H9 (cell line): ENCODE measurements at regions not wholly inside any gene's neighbourhood (a gene's known extent, or its start where the extent isn't known, plus 50 kb on each side); places are given as distances from the start of the nearest gene placed in this dataset.

Experiments used
- DNase-seq: peaks from one replicate; pipeline ENCODE4 v3.0.0-alpha.2; 2017
- H2AFZ ChIP-seq: one replicate; pipeline ENCODE4 v1.6.1; 2013; ENCODE audit warnings: mild to moderate bottlenecking, low read length, control low read depth, moderate library complexity
- H2AK5ac ChIP-seq: 2 replicates; pipeline ENCODE4 v1.6.1; 2013; ENCODE audit warnings: low read length, control low read depth, mixed read lengths; ENCODE audit not compliant: insufficient read length
- H2BK120ac ChIP-seq: one replicate; pipeline ENCODE4 v1.6.1; 2013; ENCODE audit warnings: low read depth, mild to moderate bottlenecking, low read length, control low read depth, inconsistent platforms; ENCODE audit not compliant: poor library complexity, severe bottlenecking
- H2BK12ac ChIP-seq: 2 replicates; pipeline ENCODE4 v1.6.1; 2013; ENCODE audit warnings: low read length, control low read depth, mixed read lengths, low read depth; ENCODE audit not compliant: insufficient read length
- H2BK15ac ChIP-seq: 2 replicates; pipeline ENCODE4 v1.6.1; 2013; ENCODE audit warnings: low read depth, low read length, control low read depth
- H2BK20ac ChIP-seq: one replicate; pipeline ENCODE4 v1.6.1; 2013; ENCODE audit warnings: low read depth, mild to moderate bottlenecking, low read length, control low read depth, inconsistent platforms; ENCODE audit not compliant: poor library complexity, severe bottlenecking
- H2BK5ac ChIP-seq: 2 replicates; pipeline ENCODE4 v1.6.1; 2013; ENCODE audit warnings: low read length, control low read depth, mixed read lengths; ENCODE audit not compliant: insufficient read length
- H3K14ac ChIP-seq: 2 replicates; pipeline ENCODE4 v1.6.1; 2013; ENCODE audit warnings: low read length, control low read depth; ENCODE audit not compliant: insufficient read depth
- H3K18ac ChIP-seq: 2 replicates; pipeline ENCODE4 v1.6.1; 2013; ENCODE audit warnings: low read depth, mild to moderate bottlenecking, mixed read lengths, low read length, control low read depth; ENCODE audit not compliant: insufficient read length
- H3K23ac ChIP-seq: 2 replicates; pipeline ENCODE4 v1.6.1; 2013; ENCODE audit warnings: low read length, control low read depth, mixed read lengths, low read depth; ENCODE audit not compliant: insufficient read length
- H3K23me2 ChIP-seq: 2 replicates; pipeline ENCODE4 v1.6.1; 2013; ENCODE audit warnings: low read depth, mild to moderate bottlenecking, mixed read lengths, low read length, control low read depth; ENCODE audit not compliant: insufficient read length, poor library complexity, severe bottlenecking
- H3K27ac ChIP-seq: 2 replicates; pipeline ENCODE4 v1.5.1; 2013; ENCODE audit warnings: low read length, control low read depth, mixed read lengths, low read depth; ENCODE audit not compliant: insufficient read length
- H3K27me3 ChIP-seq: 2 replicates; pipeline ENCODE4 v1.6.1; 2013; ENCODE audit warnings: low read length, control low read depth, inconsistent platforms; ENCODE audit not compliant: insufficient read depth
- H3K4ac ChIP-seq: 2 replicates; pipeline ENCODE4 v1.6.1; 2013; ENCODE audit warnings: low read depth, mild to moderate bottlenecking, control low read depth, inconsistent platforms, low read length, moderate library complexity
- H3K4me1 ChIP-seq: 2 replicates; pipeline ENCODE4 v1.6.1; 2013; ENCODE audit warnings: low read length, control low read depth, inconsistent platforms; ENCODE audit not compliant: insufficient read depth
- H3K4me2 ChIP-seq: 2 replicates; pipeline ENCODE4 v1.6.1; 2013; ENCODE audit warnings: low read length, control low read depth, mixed read lengths; ENCODE audit not compliant: insufficient read length, insufficient read depth
- H3K56ac ChIP-seq: 2 replicates; pipeline ENCODE4 v1.6.1; 2013; ENCODE audit warnings: low read depth, mild to moderate bottlenecking, mixed read lengths, low read length, control low read depth; ENCODE audit not compliant: insufficient read length
- H3K79me1 ChIP-seq: 2 replicates; pipeline ENCODE4 v1.6.1; 2013; ENCODE audit warnings: low read depth, mild to moderate bottlenecking, moderate library complexity, low read length, control low read depth, inconsistent platforms; ENCODE audit not compliant: insufficient read depth, poor library complexity, severe bottlenecking
- H3K79me2 ChIP-seq: 2 replicates; pipeline ENCODE4 v1.6.1; 2013; ENCODE audit warnings: low read length, control low read depth, inconsistent platforms; ENCODE audit not compliant: insufficient read depth
- H3K9ac ChIP-seq: 2 replicates; pipeline ENCODE4 v1.6.1; 2013; ENCODE audit warnings: low read length, control low read depth, mixed read lengths; ENCODE audit not compliant: insufficient read length; ENCODE audit errors: extremely low read depth
- H3K9me3 ChIP-seq: one replicate; pipeline ENCODE4 v1.6.1; 2013; ENCODE audit warnings: low read depth, low read length, inconsistent platforms; ENCODE audit not compliant: control insufficient read depth
- H3T11ph ChIP-seq: one replicate; pipeline ENCODE4 v1.6.1; 2013; ENCODE audit warnings: mild to moderate bottlenecking, low read length, control low read depth, inconsistent platforms
- H4K20me1 ChIP-seq: one replicate; pipeline ENCODE4 v1.6.1; 2013; ENCODE audit not compliant: control insufficient read depth, insufficient read length, insufficient read depth
- H4K5ac ChIP-seq: 2 replicates; pipeline ENCODE4 v1.6.1; 2013; ENCODE audit warnings: low read depth, mild to moderate bottlenecking, mixed read lengths, low read length, control low read depth; ENCODE audit not compliant: insufficient read length
- H4K8ac ChIP-seq: replicated peaks from 2 replicates; pipeline ENCODE4 v1.6.1; 2013; ENCODE audit warnings: low read length, control low read depth, mixed read lengths, low read depth; ENCODE audit not compliant: insufficient read length
- H4K91ac ChIP-seq: 2 replicates; pipeline ENCODE4 v1.6.1; 2013; ENCODE audit warnings: low read depth, mild to moderate bottlenecking, moderate library complexity, mixed read lengths, low read length, control low read depth; ENCODE audit not compliant: insufficient read length
- H3K27ac Mint-ChIP-seq, 3 experiments: 2 replicates in 2 of 3; 3 replicates in 1 of 3; pipeline ENCODE4 v1.8.0; 2020 to 2021; ENCODE audit warnings: mixed read lengths in 3 of 3, mild to moderate bottlenecking in 1 of 3, moderate library complexity in 1 of 3
- H3K27me3 Mint-ChIP-seq: 2 replicates; pipeline ENCODE4 v1.8.0; 2021; ENCODE audit warnings: low read depth, mild to moderate bottlenecking, moderate library complexity, mixed read lengths
- H3K36me3 Mint-ChIP-seq, 3 experiments: 2 replicates in 2 of 3; 3 replicates in 1 of 3; pipeline ENCODE4 v1.8.0; 2020 to 2021; ENCODE audit warnings: low read depth in 3 of 3, mixed read lengths in 3 of 3; ENCODE audit not compliant: insufficient read depth in 1 of 3
- H3K4me1 Mint-ChIP-seq, 2 experiments: 2 replicates each; pipeline ENCODE4 v1.8.0; 2020; ENCODE audit warnings: mixed read lengths in 2 of 2
- H3K4me3 Mint-ChIP-seq, 2 experiments: 2 replicates in 1 of 2; 3 replicates in 1 of 2; pipeline ENCODE4 v1.8.0; 2020 to 2021; ENCODE audit warnings: mild to moderate bottlenecking in 2 of 2, mixed read lengths in 2 of 2, moderate library complexity in 1 of 2
- H3K9me3 Mint-ChIP-seq, 2 experiments: 2 replicates in 1 of 2; 3 replicates in 1 of 2; pipeline ENCODE4 v1.8.0; 2020; ENCODE audit warnings: mild to moderate bottlenecking in 2 of 2, mixed read lengths in 2 of 2, moderate library complexity in 1 of 2
- CTCF ChIP-seq: fragments of 200-600 bp; sonication (generic); conservative IDR thresholded peaks from 3 replicates; pipeline ENCODE4 v1.8.0; 2021; ENCODE audit warnings: antibody characterized with exemption, mild to moderate bottlenecking
- WGBS: extraction: QIAGEN DNeasy Blood & Tissue Kit; methylation state at CpG from one replicate; pipeline ENCODE4 v1.1.7; 2013; ENCODE audit warnings: missing lambda C conversion rate, low lambda C conversion rate, mixed read lengths; ENCODE audit not compliant: insufficient read length; ENCODE audit errors: extremely low coverage; 5-methylcytosine and 5-hydroxymethylcytosine counted together

GRCh38 chr1:95548211-95548610, 314.2 kb downstream of the RWDD3 start:
- Histone ChIP-seq H3K56ac (no peak overlapping the region), H2BK20ac (no peak overlapping the region), H4K91ac (no peak overlapping the region), H3K79me2 (no peaks in the 10 kb centered on the region), H4K5ac (no peak overlapping the region), H2BK12ac (no peak overlapping the region), H3K27ac (no peak overlapping the region), H3K23ac (no peak overlapping the region), H4K20me1 (no peaks in the 10 kb centered on the region), H3K9ac (no peak overlapping the region), H2AFZ (no peak overlapping the region), H4K8ac (no peak overlapping the region), H3K14ac (no peak overlapping the region), H3K4me2 (no peak overlapping the region), H2AK5ac (no peak overlapping the region), H3K4ac (no peak overlapping the region), H3K27me3 (no peaks in the 10 kb centered on the region), H3K18ac (no peak overlapping the region), H2BK15ac (no peak overlapping the region), H3K9me3 (no peaks in the 10 kb centered on the region), H3T11ph (no peak overlapping the region), H2BK120ac (no peak overlapping the region), H3K4me1 (no peaks in the 10 kb centered on the region), H3K79me1 (no peaks in the 10 kb centered on the region), H3K23me2 (no peaks in the 10 kb centered on the region), H2BK5ac (no peak overlapping the region)
- no peaks in the 10 kb centered on the region for H3K9me3 Mint-ChIP-seq
- no CpG with 5 or more reads among the region's 1 CpG for WGBS
- no peak for DNase-seq
- H3K27me3 Mint-ChIP-seq: no peaks in the 10 kb centered on the region
- peaks cover 5 to 7% of the 10 kb centered on the region in 2 experiments; a peak in 2 of 4 replicates for H3K4me1 Mint-ChIP-seq
- no peak overlapping the region for H3K27ac Mint-ChIP-seq
- H3K36me3 Mint-ChIP-seq: no peaks in the 10 kb centered on the region
- no peak for TF ChIP-seq CTCF
- H3K4me3 Mint-ChIP-seq: no peak overlapping the region
